Transverse colon (tissue), 3 donors: ENCODE measurements at regions not wholly inside any gene's neighbourhood (a gene's known extent, or its start where the extent isn't known, plus 50 kb on each side); places are given as distances from the start of the nearest gene placed in this dataset.

Source experiments
- CTCF ChIP-seq, 5 experiments: fragments of 200-600 bp in 3 of 5; fragments of 450-650 bp in 2 of 5; sonication (generic) in 3 of 5; IDR thresholded peaks; 1 replicate in 2 of 5; 2 replicates in 3 of 5; pipeline ENCODE4 v1.5.1; 2016 to 2017; ENCODE audit warnings: antibody characterized with exemption in 5 of 5, inconsistent platforms in 3 of 5, mild to moderate bottlenecking in 2 of 5, moderate library complexity in 1 of 5
- EP300 ChIP-seq: sonication (generic); formaldehyde crosslinking; IDR thresholded peaks from one replicate; pipeline ENCODE4 v1.6.1; 2017; ENCODE audit warnings: antibody characterized with exemption, low read depth

- TF ChIP-seq CTCF (IDR thresholded peaks at IDR 0.05) (no peak), EP300 (no peak)
Observed at GRCh38 chr5:145520335-145520734, 314.8 kb downstream of the PRELID2 start.
